AG10803 (cell line): ENCODE measurements at regions not wholly inside any gene's neighbourhood (a gene's known extent, or its start where the extent isn't known, plus 50 kb on each side); places are given as distances from the start of the nearest gene placed in this dataset.

ENCODE experiments used
- DNase-seq: peaks from one replicate; pipeline ENCODE4 v3.0.0; 2010; ENCODE audit warnings: low read depth
- H3K4me3 ChIP-seq: 2 replicates; pipeline ENCODE4 v1.5.1; 2011; ENCODE audit warnings: mild to moderate bottlenecking, low read length, control low read depth
- TF ChIP-seq, protein P1 (sequence below): conservative IDR thresholded peaks from 2 replicates; pipeline ENCODE4 v1.5.1; 2011; ENCODE audit warnings: mild to moderate bottlenecking, low read length, control low read depth, inconsistent platforms

DNA sequence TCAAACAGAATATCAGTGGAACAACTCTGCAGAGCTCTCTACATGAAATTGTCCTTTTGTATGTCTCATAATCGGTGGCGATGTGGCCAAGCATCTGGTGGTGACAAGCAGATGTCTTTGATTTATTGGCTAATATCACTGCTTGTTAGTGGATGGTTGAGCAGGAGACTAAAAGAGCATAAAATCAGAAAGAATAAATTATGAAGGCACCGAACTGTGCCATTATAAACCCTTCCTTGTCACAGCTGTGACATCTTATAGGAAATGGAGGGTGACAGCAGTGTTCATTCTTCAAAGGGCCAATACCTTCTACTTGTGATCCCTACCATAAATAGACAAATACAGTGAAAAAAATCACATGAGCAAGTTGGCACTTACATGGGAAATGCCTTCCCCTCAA, 1404.3 kb downstream of the MAT2B start:
- no peak for DNase-seq
- H3K4me3 ChIP-seq: no peak overlapping the region
- TF ChIP-seq, protein P1, sequence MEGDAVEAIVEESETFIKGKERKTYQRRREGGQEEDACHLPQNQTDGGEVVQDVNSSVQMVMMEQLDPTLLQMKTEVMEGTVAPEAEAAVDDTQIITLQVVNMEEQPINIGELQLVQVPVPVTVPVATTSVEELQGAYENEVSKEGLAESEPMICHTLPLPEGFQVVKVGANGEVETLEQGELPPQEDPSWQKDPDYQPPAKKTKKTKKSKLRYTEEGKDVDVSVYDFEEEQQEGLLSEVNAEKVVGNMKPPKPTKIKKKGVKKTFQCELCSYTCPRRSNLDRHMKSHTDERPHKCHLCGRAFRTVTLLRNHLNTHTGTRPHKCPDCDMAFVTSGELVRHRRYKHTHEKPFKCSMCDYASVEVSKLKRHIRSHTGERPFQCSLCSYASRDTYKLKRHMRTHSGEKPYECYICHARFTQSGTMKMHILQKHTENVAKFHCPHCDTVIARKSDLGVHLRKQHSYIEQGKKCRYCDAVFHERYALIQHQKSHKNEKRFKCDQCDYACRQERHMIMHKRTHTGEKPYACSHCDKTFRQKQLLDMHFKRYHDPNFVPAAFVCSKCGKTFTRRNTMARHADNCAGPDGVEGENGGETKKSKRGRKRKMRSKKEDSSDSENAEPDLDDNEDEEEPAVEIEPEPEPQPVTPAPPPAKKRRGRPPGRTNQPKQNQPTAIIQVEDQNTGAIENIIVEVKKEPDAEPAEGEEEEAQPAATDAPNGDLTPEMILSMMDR: no peak

- no peak for DNase-seq
- TF ChIP-seq, protein P1: no peak
- H3K4me3 ChIP-seq: no peak overlapping the region
These were observed 1416.3 kb downstream of the MAT2B start for GRCh38 chr5:164921722-164922121.

DNA sequence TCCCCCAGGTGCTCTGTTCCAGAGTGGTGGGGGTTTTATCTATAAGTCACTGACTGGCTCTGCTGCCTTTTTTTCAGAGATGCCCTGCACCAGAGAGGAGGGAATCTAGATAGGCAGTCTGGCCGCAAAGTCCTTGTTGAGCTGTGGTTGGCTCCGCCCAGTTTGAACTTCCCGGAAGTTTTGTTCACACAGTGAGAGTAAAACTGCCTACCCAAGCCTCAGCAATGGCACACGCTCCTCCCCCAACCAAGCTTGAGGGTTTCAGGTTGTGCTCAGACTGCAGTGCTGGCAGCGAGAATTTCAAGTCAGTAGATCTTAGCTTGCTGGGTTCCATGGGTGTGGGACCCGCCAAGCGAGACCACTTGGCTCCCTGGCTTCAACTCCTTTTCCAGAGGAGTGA, 1428.6 kb downstream of the MAT2B start:
- TF ChIP-seq, protein P1: no peak
- no peak for DNase-seq

GRCh38 chr5:164934561-164934960, 1429.1 kb downstream of the MAT2B start:
- no peak for DNase-seq
- TF ChIP-seq, protein P1: no peak
- H3K4me3 ChIP-seq: no peak overlapping the region

More for the DNA sequence above, 1428.6 kb downstream of the MAT2B start:
- no peak overlapping the region for H3K4me3 ChIP-seq

GRCh38 chr5:164941132-164941531, 1435.7 kb downstream of the MAT2B start:
- no peak for DNase-seq
- TF ChIP-seq, protein P1: no peak
- H3K4me3 ChIP-seq: no peak overlapping the region

DNA sequence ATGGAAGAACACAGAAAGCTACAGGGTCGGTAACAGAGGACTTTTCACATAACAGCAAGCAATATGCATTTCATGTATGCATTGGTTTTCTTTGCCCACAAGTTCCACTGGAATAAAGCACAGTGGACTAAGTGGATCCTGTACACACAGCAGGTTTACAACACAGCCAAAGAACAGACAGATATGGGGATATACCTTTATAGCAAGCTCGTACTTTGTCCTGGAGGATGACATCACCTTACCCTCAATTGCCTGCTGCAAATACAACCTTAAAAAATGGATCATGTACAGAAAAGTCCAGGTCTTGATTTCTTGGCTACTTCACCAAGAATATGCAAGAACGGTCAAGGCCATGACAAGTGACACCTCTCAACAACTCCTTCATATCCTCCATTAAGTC, 1445.5 kb downstream of the MAT2B start:
- H3K4me3 ChIP-seq: no peak overlapping the region
- TF ChIP-seq, protein P1: no peak
- DNase-seq: no peak

DNA sequence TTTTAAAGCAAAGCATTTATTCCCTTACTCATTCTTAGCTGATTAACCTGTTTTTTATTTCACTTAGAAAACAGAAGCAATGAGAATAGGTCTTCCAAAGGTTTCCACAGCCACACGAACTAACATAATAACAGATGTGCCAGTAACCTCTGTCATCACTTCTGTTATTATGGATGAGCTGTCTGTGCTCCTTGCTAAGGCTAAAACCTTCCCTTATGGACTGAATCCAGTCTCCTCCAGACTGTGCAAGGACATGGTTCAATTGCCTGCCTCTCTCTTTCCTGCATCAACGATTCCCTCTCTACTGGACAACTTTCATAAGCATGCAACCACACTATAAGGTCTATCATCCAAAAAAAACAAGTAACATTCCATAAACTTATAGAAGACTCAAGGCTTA, 1446.2 kb downstream of the MAT2B start:
- no peak overlapping the region for H3K4me3 ChIP-seq
- TF ChIP-seq, protein P1: no peak
- DNase-seq: no peak
